Activated T-helper 1 cell treated with Interleukin-2 at 50 U/mL for 16 hours (primary cell): ENCODE measurements at regions not wholly inside any gene's neighbourhood (a gene's known extent, or its start where the extent isn't known, plus 50 kb on each side); places are given as distances from the start of the nearest gene placed in this dataset.

Experiments used
- DNase-seq: peaks from one replicate; pipeline ENCODE4 v3.0.0-alpha.2; 2020; ENCODE audit warnings: low read depth

GRCh38 chr12:67590149-67590790, 58.3 kb upstream of the DYRK2 start:
- no peak for DNase-seq

GRCh38 chr12:67592228-67593011, 56.1 kb upstream of the DYRK2 start:
- no peak for DNase-seq

- DNase-seq = no peak
Observed at GRCh38 chr12:67593041-67593440, 55.5 kb upstream of the DYRK2 start.

GRCh38 chr12:67593461-67594330, 54.8 kb upstream of the DYRK2 start:
- DNase-seq = no peak

- no peak for DNase-seq
Observed at GRCh38 chr12:67594888-67595287, 53.7 kb upstream of the DYRK2 start.

- DNase-seq = no peak
Observed at GRCh38 chr12:67595365-67595764, 53.2 kb upstream of the DYRK2 start.

GRCh38 chr12:67598598-67598997, 49.9 kb upstream of the DYRK2 start:
- DNase-seq = no peak
